HL-60 (cell line): ENCODE measurements at regions not wholly inside any gene's neighbourhood (a gene's known extent, or its start where the extent isn't known, plus 50 kb on each side); places are given as distances from the start of the nearest gene placed in this dataset.

Experiments used
- DNase-seq, 2 experiments: peaks; one replicate each; pipeline ENCODE4 v3.0.0-alpha.2; 2010 to 2020; ENCODE audit warnings: low read depth in 1 of 2, low spot score in 1 of 2
- H3K27ac ChIP-seq: fragments of 250-450 bp; sonication (Bioruptor Pico); replicated peaks from 2 replicates; pipeline ENCODE4 v1.5.1; 2020; ENCODE audit warnings: mild to moderate bottlenecking, moderate library complexity
- H3K27me3 ChIP-seq: fragments of 250-450 bp; sonication (Bioruptor Pico); 2 replicates; pipeline ENCODE4 v1.5.1; 2021; ENCODE audit warnings: mild to moderate bottlenecking, moderate library complexity; ENCODE audit not compliant: insufficient read depth, poor library complexity, severe bottlenecking
- H3K4me3 ChIP-seq: replicated peaks from 2 replicates; pipeline ENCODE4 v1.5.1; 2011; ENCODE audit warnings: mild to moderate bottlenecking, control low read depth, low read length; ENCODE audit not compliant: insufficient read depth
- GABPA ChIP-seq: IDR thresholded peaks from 2 replicates; pipeline ENCODE4 v1.6.1; 2012; ENCODE audit warnings: low read depth
- POLR2AphosphoS5 ChIP-seq: IDR thresholded peaks from 2 replicates; pipeline ENCODE4 v1.6.1; 2012; ENCODE audit warnings: low read depth
- SPI1 ChIP-seq: IDR thresholded peaks from 2 replicates; pipeline ENCODE4 v1.6.1; 2012; ENCODE audit warnings: low read depth, mild to moderate bottlenecking, borderline replicate concordance
- TF ChIP-seq, protein P1 (sequence below): IDR thresholded peaks from 2 replicates; pipeline ENCODE4 v1.6.1; 2012; ENCODE audit warnings: low read depth; ENCODE audit not compliant: insufficient replicate concordance
- TF ChIP-seq, protein P2 (sequence below): IDR thresholded peaks from one replicate; pipeline ENCODE4 v1.5.1; 2011; ENCODE audit warnings: low read length, control low read depth, inconsistent platforms; ENCODE audit not compliant: insufficient read depth

DNA sequence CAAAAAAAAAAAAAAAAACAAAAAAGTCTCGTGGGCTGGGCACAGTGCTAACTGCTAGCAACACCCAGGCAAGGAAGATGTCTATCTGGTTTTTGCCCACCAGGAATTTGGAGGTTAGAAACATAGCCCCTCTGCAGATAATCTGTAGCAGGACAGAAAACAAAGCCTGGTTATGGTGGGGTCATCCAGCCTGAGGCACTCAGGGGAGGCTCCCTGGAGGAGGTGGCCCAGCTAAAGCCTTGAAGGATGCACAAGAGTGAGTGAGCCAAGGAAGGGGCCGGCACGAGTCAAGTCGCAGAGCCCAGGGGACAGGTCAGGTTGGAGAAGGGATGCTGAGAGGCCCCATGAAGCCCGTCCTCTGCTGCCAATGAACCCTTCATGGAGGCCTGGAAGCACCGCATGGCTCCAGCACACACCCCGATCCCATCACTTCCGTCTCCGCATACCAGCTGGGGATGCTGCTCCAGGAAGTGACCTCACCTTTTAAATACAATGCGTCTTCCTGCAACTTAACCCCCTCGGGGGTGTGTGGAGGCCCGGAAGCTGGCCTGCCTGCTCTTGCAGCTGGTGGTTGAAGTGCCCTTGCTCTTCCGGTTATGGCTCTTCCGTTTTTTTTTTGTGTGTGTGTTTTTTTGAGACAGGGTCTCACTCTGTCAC lies 86.5 kb downstream of the ENGASE start:
- peak; percentile 31 to 48 for DNase-seq
- H3K27ac ChIP-seq = no peak overlapping the region
- no peak overlapping the region for H3K4me3 ChIP-seq
- TF ChIP-seq, protein P1, sequence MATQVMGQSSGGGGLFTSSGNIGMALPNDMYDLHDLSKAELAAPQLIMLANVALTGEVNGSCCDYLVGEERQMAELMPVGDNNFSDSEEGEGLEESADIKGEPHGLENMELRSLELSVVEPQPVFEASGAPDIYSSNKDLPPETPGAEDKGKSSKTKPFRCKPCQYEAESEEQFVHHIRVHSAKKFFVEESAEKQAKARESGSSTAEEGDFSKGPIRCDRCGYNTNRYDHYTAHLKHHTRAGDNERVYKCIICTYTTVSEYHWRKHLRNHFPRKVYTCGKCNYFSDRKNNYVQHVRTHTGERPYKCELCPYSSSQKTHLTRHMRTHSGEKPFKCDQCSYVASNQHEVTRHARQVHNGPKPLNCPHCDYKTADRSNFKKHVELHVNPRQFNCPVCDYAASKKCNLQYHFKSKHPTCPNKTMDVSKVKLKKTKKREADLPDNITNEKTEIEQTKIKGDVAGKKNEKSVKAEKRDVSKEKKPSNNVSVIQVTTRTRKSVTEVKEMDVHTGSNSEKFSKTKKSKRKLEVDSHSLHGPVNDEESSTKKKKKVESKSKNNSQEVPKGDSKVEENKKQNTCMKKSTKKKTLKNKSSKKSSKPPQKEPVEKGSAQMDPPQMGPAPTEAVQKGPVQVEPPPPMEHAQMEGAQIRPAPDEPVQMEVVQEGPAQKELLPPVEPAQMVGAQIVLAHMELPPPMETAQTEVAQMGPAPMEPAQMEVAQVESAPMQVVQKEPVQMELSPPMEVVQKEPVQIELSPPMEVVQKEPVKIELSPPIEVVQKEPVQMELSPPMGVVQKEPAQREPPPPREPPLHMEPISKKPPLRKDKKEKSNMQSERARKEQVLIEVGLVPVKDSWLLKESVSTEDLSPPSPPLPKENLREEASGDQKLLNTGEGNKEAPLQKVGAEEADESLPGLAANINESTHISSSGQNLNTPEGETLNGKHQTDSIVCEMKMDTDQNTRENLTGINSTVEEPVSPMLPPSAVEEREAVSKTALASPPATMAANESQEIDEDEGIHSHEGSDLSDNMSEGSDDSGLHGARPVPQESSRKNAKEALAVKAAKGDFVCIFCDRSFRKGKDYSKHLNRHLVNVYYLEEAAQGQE = no peak
- TF ChIP-seq GABPA (peak; percentile 43; the same call in 1 of the 2 replicates), SPI1 (peak; percentile 34; the same call in 1 of the 2 replicates), POLR2AphosphoS5 (no peak)
- TF ChIP-seq, protein P2, sequence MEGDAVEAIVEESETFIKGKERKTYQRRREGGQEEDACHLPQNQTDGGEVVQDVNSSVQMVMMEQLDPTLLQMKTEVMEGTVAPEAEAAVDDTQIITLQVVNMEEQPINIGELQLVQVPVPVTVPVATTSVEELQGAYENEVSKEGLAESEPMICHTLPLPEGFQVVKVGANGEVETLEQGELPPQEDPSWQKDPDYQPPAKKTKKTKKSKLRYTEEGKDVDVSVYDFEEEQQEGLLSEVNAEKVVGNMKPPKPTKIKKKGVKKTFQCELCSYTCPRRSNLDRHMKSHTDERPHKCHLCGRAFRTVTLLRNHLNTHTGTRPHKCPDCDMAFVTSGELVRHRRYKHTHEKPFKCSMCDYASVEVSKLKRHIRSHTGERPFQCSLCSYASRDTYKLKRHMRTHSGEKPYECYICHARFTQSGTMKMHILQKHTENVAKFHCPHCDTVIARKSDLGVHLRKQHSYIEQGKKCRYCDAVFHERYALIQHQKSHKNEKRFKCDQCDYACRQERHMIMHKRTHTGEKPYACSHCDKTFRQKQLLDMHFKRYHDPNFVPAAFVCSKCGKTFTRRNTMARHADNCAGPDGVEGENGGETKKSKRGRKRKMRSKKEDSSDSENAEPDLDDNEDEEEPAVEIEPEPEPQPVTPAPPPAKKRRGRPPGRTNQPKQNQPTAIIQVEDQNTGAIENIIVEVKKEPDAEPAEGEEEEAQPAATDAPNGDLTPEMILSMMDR = no peak
- peaks cover 2% of the 10 kb centered on the region for H3K27me3 ChIP-seq

DNA sequence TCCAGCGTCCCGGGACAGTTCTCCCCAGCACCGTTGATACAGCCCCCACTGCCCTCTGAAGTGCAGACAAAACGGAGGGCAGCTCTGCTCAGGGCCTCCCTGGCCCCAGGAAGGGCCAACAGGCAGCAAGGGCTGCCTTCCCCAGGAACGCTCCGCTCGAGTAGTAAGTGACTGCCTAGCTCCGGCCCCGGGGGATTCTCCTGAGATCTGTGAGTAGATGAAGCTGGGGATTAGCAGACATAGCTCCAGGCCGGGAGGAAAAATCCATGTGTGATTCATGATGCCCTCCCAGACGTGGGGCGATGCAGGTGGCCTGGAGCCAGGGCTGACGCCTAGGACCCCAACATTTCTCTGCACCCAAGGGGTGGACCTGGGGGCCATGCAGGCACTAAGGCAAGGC lies 85.3 kb downstream of the ENGASE start:
- Histone ChIP-seq H3K4me3 (no peak overlapping the region), H3K27me3 (peaks cover 2% of the 10 kb centered on the region), H3K27ac (no peak overlapping the region)
- no peak for DNase-seq
- TF ChIP-seq, protein P2 = no peak
- TF ChIP-seq POLR2AphosphoS5 (no peak), GABPA (no peak), SPI1 (no peak)
- TF ChIP-seq, protein P1 = no peak

DNA sequence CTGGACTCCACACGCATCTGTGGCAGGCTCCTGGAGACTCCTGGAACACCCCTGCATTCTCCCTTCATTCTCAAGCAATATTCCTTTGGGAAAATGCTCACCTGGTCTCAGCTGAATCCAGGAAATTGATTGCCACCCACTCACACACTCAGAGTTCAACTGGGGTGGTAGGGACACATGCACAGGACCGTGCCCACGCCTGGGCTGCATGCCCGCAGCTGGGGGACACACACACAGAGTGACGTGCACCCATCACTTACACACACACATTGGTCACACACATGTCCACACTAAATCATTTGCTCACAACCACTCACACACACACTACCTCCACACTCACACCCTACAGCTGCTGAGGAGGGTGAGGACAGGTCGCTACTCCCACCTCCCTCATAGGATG lies 84.8 kb downstream of the ENGASE start:
- Histone ChIP-seq H3K27ac (no peak overlapping the region), H3K4me3 (no peak overlapping the region), H3K27me3 (peaks cover 2% of the 10 kb centered on the region)
- no peak for DNase-seq
- TF ChIP-seq, protein P1 = no peak
- TF ChIP-seq POLR2AphosphoS5 = no peak
- TF ChIP-seq SPI1 = no peak
- TF ChIP-seq, protein P2 = no peak
